ENCODE measurements at regions not wholly inside any gene's neighbourhood (a gene's known extent, or its start where the extent isn't known, plus 50 kb on each side); places are given as distances from the start of the nearest gene placed in this dataset.
"Not testable (repeated sequence)": the region's sequence is repeated elsewhere in the genome, so short reads cannot be mapped to it uniquely, and the experiment has no call there.

DNA sequence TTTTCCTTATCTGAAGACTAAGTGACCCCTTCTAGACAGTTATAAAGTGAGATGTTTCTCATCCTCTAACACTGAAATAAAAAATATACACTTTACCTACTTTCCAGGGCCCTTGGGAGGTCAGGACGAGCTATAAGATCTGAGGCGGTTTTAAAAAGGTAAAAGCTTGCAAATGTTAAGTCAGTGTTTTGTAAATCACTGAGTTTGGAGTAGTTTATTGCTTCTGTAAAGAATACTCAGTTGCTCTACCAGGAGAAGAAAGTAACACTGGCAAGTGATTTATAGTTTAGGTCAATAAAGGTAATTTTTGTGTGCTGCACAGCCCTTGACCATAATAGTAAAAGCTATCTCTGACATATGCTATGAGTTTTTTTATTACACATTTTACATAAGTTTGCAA lies 584.5 kb downstream of the TMTC2 start:
- Histone ChIP-seq H3K4me3 (no peak overlapping the region), H3K27me3 (no peaks in the 10 kb centered on the region), H3K9me3 (no peaks in the 10 kb centered on the region), H3K27ac (no peak overlapping the region), H3K4me1 (no peaks in the 10 kb centered on the region), H3K36me3 (no peaks in the 10 kb centered on the region)
- ATAC-seq (no peak), DNase-seq (no peak), FAIRE-seq (no peak)
- 70 to 74% methylated on average over 2 of the region's 2 CpGs for WGBS, 2 donors
- TF ChIP-seq, protein P1, sequence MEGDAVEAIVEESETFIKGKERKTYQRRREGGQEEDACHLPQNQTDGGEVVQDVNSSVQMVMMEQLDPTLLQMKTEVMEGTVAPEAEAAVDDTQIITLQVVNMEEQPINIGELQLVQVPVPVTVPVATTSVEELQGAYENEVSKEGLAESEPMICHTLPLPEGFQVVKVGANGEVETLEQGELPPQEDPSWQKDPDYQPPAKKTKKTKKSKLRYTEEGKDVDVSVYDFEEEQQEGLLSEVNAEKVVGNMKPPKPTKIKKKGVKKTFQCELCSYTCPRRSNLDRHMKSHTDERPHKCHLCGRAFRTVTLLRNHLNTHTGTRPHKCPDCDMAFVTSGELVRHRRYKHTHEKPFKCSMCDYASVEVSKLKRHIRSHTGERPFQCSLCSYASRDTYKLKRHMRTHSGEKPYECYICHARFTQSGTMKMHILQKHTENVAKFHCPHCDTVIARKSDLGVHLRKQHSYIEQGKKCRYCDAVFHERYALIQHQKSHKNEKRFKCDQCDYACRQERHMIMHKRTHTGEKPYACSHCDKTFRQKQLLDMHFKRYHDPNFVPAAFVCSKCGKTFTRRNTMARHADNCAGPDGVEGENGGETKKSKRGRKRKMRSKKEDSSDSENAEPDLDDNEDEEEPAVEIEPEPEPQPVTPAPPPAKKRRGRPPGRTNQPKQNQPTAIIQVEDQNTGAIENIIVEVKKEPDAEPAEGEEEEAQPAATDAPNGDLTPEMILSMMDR (IDR thresholded peaks at IDR 0.05), result no peak
- intact Hi-C loops (cut with DNase I), result no loop called here

DNA sequence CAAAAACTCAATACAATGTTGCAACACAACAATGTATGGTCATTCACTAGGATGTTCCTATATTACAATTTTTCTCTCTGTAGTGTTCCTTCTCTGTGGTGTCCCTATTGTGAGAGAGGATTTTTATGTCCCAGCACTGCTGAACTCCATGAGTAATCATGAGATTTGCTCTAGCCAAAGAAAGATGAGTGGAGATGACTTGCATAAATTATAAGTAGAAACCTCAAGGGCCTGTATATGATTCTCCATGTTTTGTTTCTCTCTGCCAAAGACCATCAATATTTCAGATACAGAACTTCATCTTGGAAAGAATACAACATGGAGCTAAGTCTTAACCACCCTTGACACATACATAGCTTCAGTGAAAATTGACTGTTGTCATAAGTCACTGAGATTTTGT lies 579.1 kb downstream of the TMTC2 start:
- no peaks in the 10 kb centered on the region for H3K9me3 ChIP-seq
- TF ChIP-seq, protein P1 (IDR thresholded peaks at IDR 0.05), result no peak
- no peak for ATAC-seq
- H3K4me3 ChIP-seq, result no peak overlapping the region
- no peaks in the 10 kb centered on the region for H3K27me3 ChIP-seq
- H3K4me1 ChIP-seq, result no peaks in the 10 kb centered on the region
- no peak overlapping the region for H3K27ac ChIP-seq
- FAIRE-seq, result no peak
- no peaks in the 10 kb centered on the region for H3K36me3 ChIP-seq
- intact Hi-C loops (cut with DNase I), result no loop called here
- no peak for DNase-seq

DNA sequence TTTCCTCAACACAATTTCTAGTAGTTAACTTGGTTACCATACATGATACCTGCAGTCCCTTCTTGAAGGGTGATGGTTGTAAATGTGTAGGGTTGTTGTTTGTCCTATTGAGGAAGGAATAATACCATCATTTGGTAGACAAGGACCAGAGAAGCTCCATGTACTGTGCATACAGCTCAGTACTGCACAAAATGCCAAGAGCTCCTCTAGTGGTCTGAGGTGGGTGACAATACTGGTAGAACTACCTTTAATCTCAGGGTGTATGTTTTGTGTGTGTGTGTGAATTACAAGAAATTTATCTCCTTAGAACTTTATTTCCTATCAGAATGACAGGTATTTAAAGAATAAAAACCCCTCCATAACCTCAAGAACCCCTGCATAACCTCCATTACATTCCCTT lies 575.3 kb downstream of the TMTC2 start:
- Histone ChIP-seq H3K4me3 (no peak overlapping the region), H3K27ac (no peak overlapping the region), H3K27me3 (no peaks in the 10 kb centered on the region), H3K9me3 (no peaks in the 10 kb centered on the region), H3K4me1 (no peaks in the 10 kb centered on the region), H3K36me3 (no peaks in the 10 kb centered on the region)
- ATAC-seq, result no peak
- DNase-seq, result no peak
- intact Hi-C loops (cut with DNase I), result no loop called here
- no peak for FAIRE-seq
- TF ChIP-seq, protein P1 (IDR thresholded peaks at IDR 0.05), result no peak

DNA sequence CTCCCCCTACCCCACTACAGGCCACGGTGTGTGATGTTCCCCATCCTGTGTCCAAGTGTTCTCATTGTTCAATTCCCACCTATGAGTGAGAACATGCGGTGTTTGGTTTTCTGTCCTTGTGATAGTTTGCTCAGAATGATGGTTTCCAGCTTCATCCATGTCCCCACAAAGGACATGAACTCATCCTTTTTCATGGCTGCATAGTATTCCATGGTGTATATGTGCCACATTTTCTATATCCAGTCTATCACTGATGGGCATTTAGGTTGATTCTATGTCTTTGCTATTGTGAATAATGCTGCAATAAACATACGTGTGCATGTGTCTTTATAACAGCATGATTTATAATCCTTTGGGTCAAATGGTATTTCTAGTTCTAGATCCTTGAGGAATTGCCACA lies 573.4 kb downstream of the TMTC2 start:
- not testable (repeated sequence) for H3K27me3 ChIP-seq, FAIRE-seq
- WGBS, 2 donors, result 86 to 93% methylated on average over 3 of the region's 3 CpGs

DNA sequence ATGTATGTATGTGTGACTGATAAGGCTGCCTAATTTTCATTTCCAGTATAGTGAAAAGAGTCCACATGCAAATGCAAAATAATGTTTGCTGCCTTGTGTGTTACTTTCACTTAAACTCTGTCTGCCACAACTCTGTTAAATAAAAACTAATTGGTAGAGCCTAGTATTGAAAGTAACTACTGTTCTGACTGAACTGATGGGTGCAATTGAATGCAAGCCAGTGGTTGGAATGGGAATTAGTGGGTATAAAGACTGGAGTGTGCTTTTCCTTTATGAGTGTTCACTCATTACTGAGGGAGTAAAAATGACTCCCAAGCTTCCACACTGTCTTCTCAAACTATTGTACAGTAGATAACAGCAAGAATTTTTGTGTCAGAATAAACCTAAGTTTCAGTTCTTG lies 571.0 kb downstream of the TMTC2 start:
- TF ChIP-seq, protein P1 (IDR thresholded peaks at IDR 0.05), result no peak
- no peak for FAIRE-seq
- intact Hi-C loops (cut with DNase I), result no loop called here

More for the DNA sequence above, 573.4 kb downstream of the TMTC2 start:
- H3K9me3 ChIP-seq; DNase-seq; H3K4me3 ChIP-seq; ATAC-seq; intact Hi-C loops (cut with DNase I); H3K27ac ChIP-seq; H3K36me3 ChIP-seq; H3K4me1 ChIP-seq: not testable (repeated sequence)

DNA sequence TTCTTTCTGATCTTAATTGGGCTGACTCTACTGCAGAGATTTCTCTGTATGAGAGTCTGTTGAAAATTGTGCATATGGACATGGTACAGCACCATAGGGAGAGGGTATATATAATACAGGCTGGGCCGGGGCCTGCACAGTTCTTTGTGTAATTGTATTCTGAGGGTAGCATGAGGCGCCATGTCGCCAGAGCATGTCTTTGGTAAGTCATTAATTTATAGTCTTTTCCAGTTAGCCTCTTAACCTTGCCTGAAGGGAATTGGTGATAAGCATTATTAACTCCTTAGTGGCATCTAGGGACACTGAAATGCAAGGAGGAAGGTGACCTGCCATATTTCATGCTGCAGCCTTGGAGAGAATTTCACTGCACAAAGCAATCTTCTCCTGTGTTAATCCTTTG lies 569.9 kb downstream of the TMTC2 start:
- TF ChIP-seq, protein P1 (IDR thresholded peaks at IDR 0.05), result no peak
- no peak for FAIRE-seq
- 88 to 89% methylated on average over 3 of the region's 3 CpGs for WGBS, 2 donors

More for the DNA sequence above, 571.0 kb downstream of the TMTC2 start:
- Histone ChIP-seq H3K4me3 (no peak overlapping the region), H3K27ac (no peak overlapping the region), H3K27me3 (no peaks in the 10 kb centered on the region), H3K9me3 (no peaks in the 10 kb centered on the region), H3K36me3 (no peaks in the 10 kb centered on the region), H3K4me1 (no peaks in the 10 kb centered on the region)
- DNase-seq (no peak), ATAC-seq (no peak)

More for the DNA sequence above, 569.9 kb downstream of the TMTC2 start:
- DNase-seq (no peak), ATAC-seq (no peak)
- H3K27ac ChIP-seq, result no peak overlapping the region
- intact Hi-C loops (cut with DNase I), result no loop called here
- no peaks in the 10 kb centered on the region for H3K36me3 ChIP-seq
- H3K4me3 ChIP-seq, result no peak overlapping the region
- no peaks in the 10 kb centered on the region for H3K27me3 ChIP-seq
- H3K4me1 ChIP-seq, result no peaks in the 10 kb centered on the region
- H3K9me3 ChIP-seq, result no peaks in the 10 kb centered on the region

All from pancreas (tissue), 10 donors.